Loucy (cell line): ENCODE measurements at regions not wholly inside any gene's neighbourhood (a gene's known extent, or its start where the extent isn't known, plus 50 kb on each side); places are given as distances from the start of the nearest gene placed in this dataset.

ENCODE experiments used
- H2AFZ ChIP-seq: fragments of 200-600 bp; sonication (generic); 2 replicates; pipeline ENCODE4 v1.6.0; 2016; ENCODE audit warnings: antibody characterized with exemption, mild to moderate bottlenecking, low read length, moderate library complexity
- H3F3A ChIP-seq: fragments of 200-600 bp; 2 replicates; pipeline ENCODE4 v1.6.0; 2016; ENCODE audit warnings: antibody characterized with exemption, low read depth, mild to moderate bottlenecking
- H3K27me3 ChIP-seq: fragments of 200-600 bp; sonication (generic); 2 replicates; pipeline ENCODE4 v1.6.1; 2014; ENCODE audit warnings: low read length, mild to moderate bottlenecking; ENCODE audit not compliant: insufficient read depth, poor library complexity, severe bottlenecking
- H3K36me3 ChIP-seq: fragments of 200-600 bp; sonication (generic); 2 replicates; pipeline ENCODE4 v1.6.1; 2016; ENCODE audit warnings: low read length; ENCODE audit not compliant: insufficient read depth
- H3K4me1 ChIP-seq: fragments of 200-600 bp; sonication (generic); 2 replicates; pipeline ENCODE4 v1.5.1; 2014; ENCODE audit warnings: low read length, mild to moderate bottlenecking; ENCODE audit not compliant: insufficient read depth, poor library complexity, severe bottlenecking
- H3K4me2 ChIP-seq: fragments of 200-600 bp; sonication (generic); 2 replicates; pipeline ENCODE4 v1.6.0; 2014; ENCODE audit warnings: antibody characterized with exemption, low read length, low read depth, mild to moderate bottlenecking; ENCODE audit not compliant: poor library complexity, severe bottlenecking
- H3K4me3 ChIP-seq: fragments of 200-600 bp; sonication (generic); 2 replicates; pipeline ENCODE4 v1.5.1; 2014; ENCODE audit warnings: low read length, mild to moderate bottlenecking, mixed read lengths; ENCODE audit not compliant: poor library complexity, severe bottlenecking
- H3K79me2 ChIP-seq: fragments of 200-600 bp; sonication (generic); 2 replicates; pipeline ENCODE4 v1.6.1; 2014; ENCODE audit warnings: low read length; ENCODE audit not compliant: insufficient read depth
- H3K9ac ChIP-seq: fragments of 200-600 bp; sonication (generic); 2 replicates; pipeline ENCODE4 v1.6.0; 2014; ENCODE audit warnings: mild to moderate bottlenecking, low read depth, low read length, moderate library complexity; ENCODE audit not compliant: poor library complexity, severe bottlenecking
- H3K9me2 ChIP-seq: fragments of 200-600 bp; sonication (generic); replicated peaks from 2 replicates; pipeline ENCODE4 v1.6.1; 2016; ENCODE audit warnings: low read depth, low read length, mixed read lengths
- H3K9me3 ChIP-seq: fragments of 200-600 bp; sonication (generic); 2 replicates; pipeline ENCODE4 v1.6.1; 2014; ENCODE audit warnings: mild to moderate bottlenecking, antibody characterized with exemption, low read length, low read depth; ENCODE audit not compliant: insufficient read depth
- H4K20me1 ChIP-seq: fragments of 200-600 bp; sonication (generic); 2 replicates; pipeline ENCODE4 v1.6.0; 2014; ENCODE audit warnings: antibody characterized with exemption, low read length, mild to moderate bottlenecking; ENCODE audit not compliant: insufficient read depth, poor library complexity, severe bottlenecking
- EZH2phosphoT487 ChIP-seq: fragments of 200-600 bp; IDR thresholded peaks from 2 replicates; pipeline ENCODE4 v1.6.1; 2018; ENCODE audit warnings: antibody characterized with exemption, mild to moderate bottlenecking, moderate library complexity, borderline replicate concordance
- TF ChIP-seq, protein P1 (sequence below): fragments of 200-600 bp; sonication (generic); conservative IDR thresholded peaks from 2 replicates; pipeline ENCODE4 v1.5.1; 2014; ENCODE audit warnings: mild to moderate bottlenecking, antibody characterized with exemption, low read length

GRCh38 chr20:60948224-60948623 is 303.8 kb upstream of the CDH4 start:
- Histone ChIP-seq H3K36me3 (no peaks in the 10 kb centered on the region), H4K20me1 (no peaks in the 10 kb centered on the region)

GRCh38 chr20:60950561-60950960 is 301.5 kb upstream of the CDH4 start:
- no peaks in the 10 kb centered on the region for H3K9me3 ChIP-seq
- H4K20me1 ChIP-seq: no peaks in the 10 kb centered on the region
- no peaks in the 10 kb centered on the region for H3K79me2 ChIP-seq
- H3K4me2 ChIP-seq: no peak overlapping the region
- H3K9me2 ChIP-seq: no peaks in the 10 kb centered on the region
- no peaks in the 10 kb centered on the region for H3K4me1 ChIP-seq
- H3K9ac ChIP-seq: no peak overlapping the region
- H3F3A ChIP-seq: no peaks in the 10 kb centered on the region
- no peaks in the 10 kb centered on the region for H3K36me3 ChIP-seq
- TF ChIP-seq EZH2phosphoT487: no peak
- TF ChIP-seq, protein P1, sequence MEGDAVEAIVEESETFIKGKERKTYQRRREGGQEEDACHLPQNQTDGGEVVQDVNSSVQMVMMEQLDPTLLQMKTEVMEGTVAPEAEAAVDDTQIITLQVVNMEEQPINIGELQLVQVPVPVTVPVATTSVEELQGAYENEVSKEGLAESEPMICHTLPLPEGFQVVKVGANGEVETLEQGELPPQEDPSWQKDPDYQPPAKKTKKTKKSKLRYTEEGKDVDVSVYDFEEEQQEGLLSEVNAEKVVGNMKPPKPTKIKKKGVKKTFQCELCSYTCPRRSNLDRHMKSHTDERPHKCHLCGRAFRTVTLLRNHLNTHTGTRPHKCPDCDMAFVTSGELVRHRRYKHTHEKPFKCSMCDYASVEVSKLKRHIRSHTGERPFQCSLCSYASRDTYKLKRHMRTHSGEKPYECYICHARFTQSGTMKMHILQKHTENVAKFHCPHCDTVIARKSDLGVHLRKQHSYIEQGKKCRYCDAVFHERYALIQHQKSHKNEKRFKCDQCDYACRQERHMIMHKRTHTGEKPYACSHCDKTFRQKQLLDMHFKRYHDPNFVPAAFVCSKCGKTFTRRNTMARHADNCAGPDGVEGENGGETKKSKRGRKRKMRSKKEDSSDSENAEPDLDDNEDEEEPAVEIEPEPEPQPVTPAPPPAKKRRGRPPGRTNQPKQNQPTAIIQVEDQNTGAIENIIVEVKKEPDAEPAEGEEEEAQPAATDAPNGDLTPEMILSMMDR: no peak
- no peaks in the 10 kb centered on the region for H3K27me3 ChIP-seq
- no peak overlapping the region for H3K4me3 ChIP-seq
- H2AFZ ChIP-seq: no peak overlapping the region

More at GRCh38 chr20:60948224-60948623, 303.8 kb upstream of the CDH4 start:
- no peak overlapping the region for H3K4me3 ChIP-seq
- TF ChIP-seq EZH2phosphoT487: no peak
- TF ChIP-seq, protein P1: no peak
- H3K9me2 ChIP-seq: no peaks in the 10 kb centered on the region
- no peak overlapping the region for H3K9ac ChIP-seq
- H3K79me2 ChIP-seq: no peaks in the 10 kb centered on the region
- H3K9me3 ChIP-seq: no peaks in the 10 kb centered on the region
- H3K4me2 ChIP-seq: no peak overlapping the region
- no peaks in the 10 kb centered on the region for H3K4me1 ChIP-seq
- H3F3A ChIP-seq: no peaks in the 10 kb centered on the region
- no peaks in the 10 kb centered on the region for H3K27me3 ChIP-seq
- H2AFZ ChIP-seq: no peak overlapping the region

DNA sequence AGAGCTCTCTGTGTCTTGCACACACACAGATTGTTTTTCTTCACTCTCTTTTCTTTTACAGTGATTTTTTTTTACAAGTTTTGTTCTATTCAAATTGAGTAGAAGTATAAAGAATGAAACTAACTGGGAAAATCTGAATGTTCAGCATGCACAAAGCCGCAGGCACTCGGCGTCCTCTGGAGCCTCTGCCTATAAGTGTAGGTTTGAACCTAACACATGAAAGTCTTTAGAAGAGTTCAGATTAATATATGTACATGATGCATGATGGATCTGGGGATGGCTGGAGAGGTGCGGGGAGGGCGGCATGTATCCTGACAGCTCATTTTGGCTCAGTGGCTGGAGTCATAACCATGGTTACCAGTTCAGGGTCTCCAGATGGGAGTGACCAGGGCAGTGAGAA is 301.1 kb upstream of the CDH4 start:
- H3K79me2 ChIP-seq: no peaks in the 10 kb centered on the region
- no peaks in the 10 kb centered on the region for H3K9me2 ChIP-seq
- H4K20me1 ChIP-seq: no peaks in the 10 kb centered on the region
- H3K9ac ChIP-seq: no peak overlapping the region
- no peaks in the 10 kb centered on the region for H3K36me3 ChIP-seq
- H2AFZ ChIP-seq: no peak overlapping the region
- no peak overlapping the region for H3K4me2 ChIP-seq
- H3F3A ChIP-seq: no peaks in the 10 kb centered on the region
- no peaks in the 10 kb centered on the region for H3K27me3 ChIP-seq
- no peak for TF ChIP-seq EZH2phosphoT487
- TF ChIP-seq, protein P1: no peak
- H3K9me3 ChIP-seq: no peaks in the 10 kb centered on the region
- no peaks in the 10 kb centered on the region for H3K4me1 ChIP-seq
- H3K4me3 ChIP-seq: no peak overlapping the region
